Hepatocyte (in vitro differentiated cells): ENCODE measurements at regions not wholly inside any gene's neighbourhood (a gene's known extent, or its start where the extent isn't known, plus 50 kb on each side); places are given as distances from the start of the nearest gene placed in this dataset.
"Not testable (repeated sequence)": the region's sequence is repeated elsewhere in the genome, so short reads cannot be mapped to it uniquely, and the experiment has no call there.

Experiments
- EZH2 ChIP-seq: fragments of 200-600 bp; sonication (generic); IDR thresholded peaks from 2 replicates; pipeline ENCODE4 v1.6.1; 2016; ENCODE audit warnings: antibody characterized with exemption, mild to moderate bottlenecking, borderline replicate concordance
- EZH2phosphoT487 ChIP-seq: fragments of 200-600 bp; sonication (generic); IDR thresholded peaks from one replicate; pipeline ENCODE4 v1.6.1; 2018; ENCODE audit warnings: antibody characterized with exemption, mild to moderate bottlenecking, low read depth, moderate library complexity; ENCODE audit not compliant: unreplicated experiment, severe bottlenecking
- TF ChIP-seq, protein P1 (sequence below): fragments of 200-600 bp; sonication (generic); IDR thresholded peaks from 2 replicates; pipeline ENCODE4 v1.5.1; 2016; ENCODE audit warnings: antibody characterized with exemption, mild to moderate bottlenecking; ENCODE audit not compliant: poor library complexity

DNA sequence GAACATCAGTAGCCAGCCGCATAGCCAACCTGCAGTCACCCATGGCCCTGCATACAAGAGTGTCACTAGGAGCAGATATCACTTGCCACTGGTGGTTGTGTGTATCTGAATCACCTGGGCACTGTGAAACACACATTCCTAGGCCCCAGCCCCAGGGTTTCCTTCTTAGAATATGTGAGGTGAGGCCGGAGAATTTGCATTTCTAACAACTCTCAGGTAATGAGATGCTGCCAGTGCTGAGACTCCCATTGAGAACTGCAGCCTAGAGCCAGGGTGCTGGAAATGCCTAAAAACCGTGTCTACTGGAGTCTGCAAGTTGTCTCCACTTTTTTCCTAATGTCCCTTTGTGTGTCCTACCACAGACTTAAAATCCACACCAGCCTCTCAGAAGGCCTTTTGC, 232.0 kb upstream of the PLGLB2 start:
- TF ChIP-seq EZH2phosphoT487, EZH2: not testable (repeated sequence)
- TF ChIP-seq, protein P1, sequence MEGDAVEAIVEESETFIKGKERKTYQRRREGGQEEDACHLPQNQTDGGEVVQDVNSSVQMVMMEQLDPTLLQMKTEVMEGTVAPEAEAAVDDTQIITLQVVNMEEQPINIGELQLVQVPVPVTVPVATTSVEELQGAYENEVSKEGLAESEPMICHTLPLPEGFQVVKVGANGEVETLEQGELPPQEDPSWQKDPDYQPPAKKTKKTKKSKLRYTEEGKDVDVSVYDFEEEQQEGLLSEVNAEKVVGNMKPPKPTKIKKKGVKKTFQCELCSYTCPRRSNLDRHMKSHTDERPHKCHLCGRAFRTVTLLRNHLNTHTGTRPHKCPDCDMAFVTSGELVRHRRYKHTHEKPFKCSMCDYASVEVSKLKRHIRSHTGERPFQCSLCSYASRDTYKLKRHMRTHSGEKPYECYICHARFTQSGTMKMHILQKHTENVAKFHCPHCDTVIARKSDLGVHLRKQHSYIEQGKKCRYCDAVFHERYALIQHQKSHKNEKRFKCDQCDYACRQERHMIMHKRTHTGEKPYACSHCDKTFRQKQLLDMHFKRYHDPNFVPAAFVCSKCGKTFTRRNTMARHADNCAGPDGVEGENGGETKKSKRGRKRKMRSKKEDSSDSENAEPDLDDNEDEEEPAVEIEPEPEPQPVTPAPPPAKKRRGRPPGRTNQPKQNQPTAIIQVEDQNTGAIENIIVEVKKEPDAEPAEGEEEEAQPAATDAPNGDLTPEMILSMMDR = not testable (repeated sequence)
